NOMO-1 (cell line): ENCODE measurements at regions not wholly inside any gene's neighbourhood (a gene's known extent, or its start where the extent isn't known, plus 50 kb on each side); places are given as distances from the start of the nearest gene placed in this dataset.
"Not testable (repeated sequence)": the region's sequence is repeated elsewhere in the genome, so short reads cannot be mapped to it uniquely, and the experiment has no call there.

ENCODE experiments used
- DNase-seq, 2 experiments: peaks; one replicate each; lab custom pipeline; 2025; ENCODE audit not compliant: unreplicated experiment in 2 of 2; lab: John Stamatoyannopoulos, UW

DNA sequence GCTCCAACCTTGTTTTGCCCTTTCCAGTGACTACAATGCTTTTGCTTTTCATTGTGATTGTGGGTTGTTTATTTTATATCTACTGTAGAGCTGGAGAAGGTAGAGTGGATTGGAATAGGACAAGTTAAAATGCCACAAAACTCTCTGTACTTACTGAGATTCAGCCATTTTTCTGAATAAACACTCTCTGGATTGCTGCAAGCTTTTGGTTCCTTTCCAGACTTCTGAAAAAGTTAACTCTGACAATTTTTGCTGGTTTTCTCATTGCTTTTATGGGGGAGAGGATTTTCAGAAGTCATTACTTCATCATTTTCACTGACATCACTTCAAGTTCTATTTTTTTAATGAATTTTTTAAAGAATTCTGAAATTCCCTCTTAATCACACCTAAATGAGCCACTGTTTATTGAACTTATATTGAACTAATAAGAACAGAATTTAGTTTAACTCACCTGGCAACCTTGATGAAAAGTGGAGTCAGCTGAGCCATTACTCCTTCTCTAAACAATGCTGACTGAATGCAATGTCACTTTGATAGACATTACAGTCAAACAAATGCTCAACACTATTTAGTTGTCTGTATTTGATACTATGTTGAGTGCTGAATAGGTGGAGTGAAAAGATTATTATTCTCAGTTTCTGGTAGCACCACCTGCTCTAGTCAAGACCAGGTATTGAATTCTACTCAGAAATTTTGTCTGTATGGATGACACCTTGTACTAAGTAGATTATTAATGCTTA lies 303.5 kb downstream of the DLEU7 start:
- DNase-seq = no peak

DNA sequence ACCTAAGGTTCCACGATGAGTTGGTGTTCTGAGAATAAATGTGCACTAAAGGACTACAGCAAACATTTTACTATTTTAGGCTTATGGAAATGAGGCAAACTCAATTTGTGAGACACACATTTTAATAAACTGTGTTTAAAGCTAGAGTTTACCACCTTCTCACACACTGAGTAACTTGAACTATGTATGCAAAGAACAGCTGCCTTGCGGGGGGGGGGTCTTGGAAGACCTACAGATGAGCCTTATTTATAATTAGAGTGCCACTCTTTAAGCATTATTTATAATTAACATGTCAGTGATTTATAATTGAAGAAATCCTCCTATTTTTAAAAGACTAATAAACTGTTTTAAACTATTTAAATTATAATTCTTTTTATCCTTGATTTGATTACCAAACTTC lies 300.4 kb downstream of the DLEU7 start:
- DNase-seq = no peak

DNA sequence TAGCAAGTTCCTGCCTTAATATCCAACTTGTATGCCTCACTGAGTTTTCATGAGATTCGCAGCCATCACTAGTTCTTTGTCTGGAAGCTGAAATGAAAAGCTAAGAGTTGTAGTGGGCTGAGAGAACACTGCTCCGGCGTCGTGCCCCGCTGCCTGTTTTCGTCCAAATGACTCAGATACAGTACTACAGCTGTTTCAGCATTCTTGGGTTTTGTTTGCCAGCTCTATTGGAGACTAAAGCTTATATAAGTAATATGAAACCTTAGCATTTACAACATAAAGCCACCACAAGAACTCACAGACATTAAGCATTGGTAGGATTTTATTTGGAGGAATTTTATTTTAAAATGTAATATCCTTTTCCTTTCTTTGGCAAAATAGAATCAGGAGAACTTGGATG lies 299.7 kb downstream of the DLEU7 start:
- DNase-seq = no peak

- no peak for DNase-seq
Measured at GRCh38 chr13:50544211-50544610, 299.3 kb downstream of the DLEU7 start.

GRCh38 chr13:50547175-50547574 lies 296.3 kb downstream of the DLEU7 start:
- not testable (repeated sequence) for DNase-seq

DNA sequence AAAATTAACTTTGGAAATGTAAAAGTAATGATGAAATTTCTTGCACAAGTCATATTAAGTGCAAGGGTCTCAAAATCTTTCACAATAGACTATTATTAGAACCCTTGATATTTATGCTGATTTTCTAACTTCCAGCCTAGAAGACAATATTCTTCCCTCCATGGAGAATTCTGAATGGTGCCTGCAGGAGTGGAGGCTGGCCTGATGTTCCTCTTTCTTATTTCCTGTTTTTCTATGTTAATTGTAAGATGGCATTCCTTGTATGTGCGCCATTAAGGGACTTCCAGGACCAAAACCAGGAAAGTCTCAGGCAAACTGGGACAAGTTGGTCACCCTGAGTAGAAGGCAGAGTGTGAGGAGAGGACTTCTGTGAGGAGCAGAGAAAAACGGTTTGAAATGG lies 294.9 kb downstream of the DLEU7 start:
- peak in 1 of 2 experiments; percentile 8 for DNase-seq

GRCh38 chr13:50549221-50549942 lies 294.1 kb downstream of the DLEU7 start:
- DNase-seq = no peak

GRCh38 chr13:50550151-50550550 lies 293.3 kb downstream of the DLEU7 start:
- DNase-seq = no peak

- DNase-seq = no peak
Measured at GRCh38 chr13:50552424-50552966, 291.0 kb downstream of the DLEU7 start.

- no peak for DNase-seq
Measured at GRCh38 chr13:50561739-50562138, 281.8 kb downstream of the DLEU7 start.

DNA sequence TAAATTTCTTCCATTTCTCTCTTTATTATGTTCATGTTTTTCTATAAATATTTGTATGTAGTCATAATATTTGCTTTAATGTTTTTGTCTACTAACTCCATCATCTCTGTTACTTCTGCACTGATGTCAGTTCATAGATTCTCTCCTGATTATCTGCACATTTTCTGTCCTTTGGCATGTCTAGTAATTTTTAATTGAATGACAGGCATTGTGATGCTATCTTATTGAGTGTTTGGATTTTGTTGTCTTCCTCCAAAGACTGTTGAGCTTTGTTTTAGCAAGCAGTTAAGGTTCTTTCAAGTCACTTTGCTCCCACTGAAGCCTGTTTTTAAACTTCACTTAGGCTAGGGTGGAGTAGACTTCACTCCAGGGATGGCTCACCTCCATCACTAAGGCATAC lies 276.8 kb downstream of the DLEU7 start:
- DNase-seq = no peak

- DNase-seq = no peak
Measured at GRCh38 chr13:50572129-50572528, 271.4 kb downstream of the DLEU7 start.

DNA sequence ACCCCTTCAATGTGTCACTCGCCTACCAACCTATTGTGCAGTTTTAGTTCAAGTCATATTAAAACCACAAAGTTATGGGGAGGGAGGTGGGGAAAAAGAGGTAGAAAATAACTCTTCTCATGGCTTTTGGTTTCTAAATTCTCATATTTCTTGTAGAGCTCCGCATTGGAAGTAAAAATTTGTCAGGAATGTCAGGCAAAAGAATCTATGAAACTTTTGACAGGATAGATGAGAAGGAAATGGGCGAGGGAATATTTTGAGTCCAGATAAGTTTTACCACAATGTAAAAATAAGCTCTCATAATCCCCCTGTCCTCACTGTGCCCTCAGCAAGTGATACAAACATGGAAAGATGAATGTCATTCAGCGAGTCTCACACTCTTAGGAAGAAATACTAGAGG lies 270.4 kb downstream of the DLEU7 start:
- no peak for DNase-seq

- DNase-seq = no peak
Measured at GRCh38 chr13:50574731-50575130, 268.8 kb downstream of the DLEU7 start.

DNA sequence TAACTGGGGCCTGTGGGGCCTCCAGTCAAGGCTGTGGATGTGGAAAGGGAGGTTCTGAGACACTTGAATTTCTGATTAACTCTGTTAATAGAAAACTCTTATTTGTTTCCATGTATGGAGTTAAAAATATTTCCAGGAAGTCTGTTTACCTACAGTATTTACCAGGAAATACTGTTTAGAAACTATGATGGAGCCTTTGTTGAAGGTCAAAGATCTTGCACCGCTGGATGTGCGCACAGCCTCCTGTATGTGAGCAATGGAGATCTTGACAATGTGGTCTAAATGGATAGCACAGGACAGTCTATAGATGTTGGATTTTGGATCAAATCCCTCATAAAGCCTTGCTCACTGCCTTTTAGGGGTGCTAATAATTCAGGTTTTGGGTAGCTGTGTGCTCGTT lies 268.4 kb downstream of the DLEU7 start:
- DNase-seq = no peak

GRCh38 chr13:50576156-50576555 lies 267.3 kb downstream of the DLEU7 start:
- DNase-seq = no peak

DNA sequence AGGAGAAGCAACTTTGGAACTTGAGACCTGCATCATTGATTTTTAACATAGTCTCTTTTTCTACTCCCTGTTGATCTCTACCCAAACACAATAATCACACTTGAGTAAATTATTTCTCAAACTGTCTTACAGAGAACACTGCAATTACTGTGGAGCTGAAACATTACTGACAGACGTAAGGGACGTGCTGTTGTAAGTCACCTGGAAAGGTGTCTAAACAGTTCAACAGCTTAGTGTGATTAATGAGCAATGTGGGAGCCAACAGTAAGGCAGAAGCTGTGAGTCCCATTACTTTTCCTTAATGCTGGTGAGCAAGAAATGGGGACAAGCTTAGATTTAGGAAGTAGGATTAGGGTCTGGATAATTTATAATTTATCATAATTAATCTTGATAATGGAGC lies 265.7 kb downstream of the DLEU7 start:
- DNase-seq = no peak

- no peak for DNase-seq
Measured at GRCh38 chr13:50580684-50581305, 262.7 kb downstream of the DLEU7 start.

DNA sequence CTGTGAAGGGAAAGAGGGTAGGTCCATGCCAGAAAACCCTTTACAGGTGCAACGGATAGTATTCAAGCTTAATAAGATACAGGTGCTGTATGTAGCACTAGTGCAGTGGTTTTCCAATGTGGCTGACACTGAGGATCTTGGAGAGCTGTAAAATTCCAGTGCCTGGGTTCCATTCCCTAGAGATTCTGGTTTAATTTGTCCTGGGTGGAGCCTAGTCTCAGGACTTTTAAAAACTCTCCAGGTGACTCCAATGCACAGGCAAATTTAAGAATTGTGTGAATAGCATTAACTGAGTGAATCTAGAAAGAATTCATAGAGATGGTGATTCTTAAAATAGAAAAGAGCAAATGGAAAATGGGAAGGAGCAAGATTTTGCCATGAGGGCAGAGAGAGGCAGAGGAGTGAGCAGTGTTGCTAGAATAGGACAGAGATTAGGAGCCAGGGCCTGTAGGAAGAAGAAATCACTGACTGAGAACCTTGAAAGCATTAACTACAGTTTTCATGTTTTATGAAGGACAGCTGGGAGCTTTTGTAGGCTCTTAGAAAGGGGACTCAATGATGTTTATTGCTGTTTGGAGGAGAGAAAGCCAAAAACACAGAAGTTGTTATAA lies 261.8 kb downstream of the DLEU7 start:
- DNase-seq = no peak

GRCh38 chr13:50584856-50585580 lies 258.5 kb downstream of the DLEU7 start:
- DNase-seq = no peak
